K562 (cell line): ENCODE measurements at regions not wholly inside any gene's neighbourhood (a gene's known extent, or its start where the extent isn't known, plus 50 kb on each side); places are given as distances from the start of the nearest gene placed in this dataset.

Experiments
- ATAC-seq: fragments of 200-7000 bp; cut with Tn5 transposase; 3 replicates; pipeline ENCODE4 v1.9.1; 2020; ENCODE audit warnings: moderate library complexity
- BruUV-seq: library from RNA; stranded (reverse); fragments of 400-500 nt; replicated peaks from 2 replicates; lab custom pipeline; 2021; lab: Mats Ljungman, UMichigan
- CTCF ChIA-PET: fragments of 300-600 bp; formaldehyde crosslinking; extraction: SDS; loops from one replicate; lab custom pipeline; 2021; ENCODE audit warnings: low intra/inter-chr PET ratio; lab: Yijun Ruan, JAX
- POLR2A ChIA-PET: fragments of 300-600, 350-650 bp; sonication (Branson Sonifier 250); formaldehyde crosslinking; extraction: SDS; loops from one replicate; lab custom pipeline; 2021; ENCODE audit warnings: antibody characterized with exemption, inconsistent platforms; lab: Yijun Ruan, JAX
- DNase-seq, 4 experiments: peaks; one replicate each; pipeline versions ENCODE4 v3.0.0 to v3.0.0-alpha.2; 2011 to 2018; ENCODE audit warnings: low spot score in 3 of 4, mixed read lengths in 3 of 4; ENCODE audit errors: extremely low read depth in 1 of 4
- FAIRE-seq: peaks from 2 replicates; lab custom pipeline; 2011; peaks lifted over from hg19 to GRCh38; lab: Jason Lieb, UNC
- H2AFZ ChIP-seq: 2 replicates; pipeline ENCODE4 v1.6.0; 2011; ENCODE audit warnings: low read depth, low read length, control low read depth, inconsistent platforms
- H3K27ac ChIP-seq: fragments of 200-600 bp; 3 replicates; pipeline ENCODE4 v1.8.0; 2011; ENCODE audit warnings: low read depth, mild to moderate bottlenecking, control low read depth, inconsistent platforms, low read length, moderate library complexity, mixed read lengths; ENCODE audit errors: extremely low read depth
- H3K27me3 ChIP-seq, 2 experiments: fragments of 300-600 bp in 1 of 2; 2 replicates in 1 of 2; 3 replicates in 1 of 2; pipeline versions ENCODE4 v1.6.0 to v1.8.0; 2011; ENCODE audit warnings: inconsistent platforms in 2 of 2, low read length in 2 of 2, mild to moderate bottlenecking in 1 of 2, mixed read lengths in 1 of 2, moderate library complexity in 1 of 2; ENCODE audit not compliant: control insufficient read depth in 2 of 2, insufficient read depth in 2 of 2
- H3K36me3 ChIP-seq: fragments of 300-600 bp; 3 replicates; pipeline ENCODE4 v1.8.0; 2011; ENCODE audit warnings: mild to moderate bottlenecking, low read length, inconsistent platforms; ENCODE audit not compliant: control insufficient read depth, insufficient read depth
- H3K4me1 ChIP-seq, 2 experiments: fragments of 200-600 bp in 1 of 2; replicated peaks in 1 of 2; 2 replicates in 1 of 2; 3 replicates in 1 of 2; pipeline versions ENCODE4 v1.5.1 to v1.8.0; 2011; ENCODE audit warnings: inconsistent platforms in 2 of 2, low read length in 2 of 2, mild to moderate bottlenecking in 1 of 2, mixed read lengths in 1 of 2, moderate library complexity in 1 of 2; ENCODE audit not compliant: control insufficient read depth in 2 of 2, insufficient read depth in 2 of 2
- H3K4me2 ChIP-seq: 2 replicates; pipeline ENCODE4 v1.6.1; 2011; ENCODE audit warnings: low read length, control low read depth, inconsistent platforms, mixed read lengths; ENCODE audit not compliant: insufficient read depth
- H3K4me3 ChIP-seq: fragments of 200-600 bp; sonication (generic), shearing (Covaris generic); 2 replicates; pipeline ENCODE4 v1.5.1; 2016; ENCODE audit warnings: control low read depth, inconsistent platforms
- H3K79me2 ChIP-seq: fragments of 200-600 bp; 3 replicates; pipeline ENCODE4 v1.8.0; 2011; ENCODE audit warnings: low read length, inconsistent platforms; ENCODE audit not compliant: control insufficient read depth, insufficient read depth
- H3K9ac ChIP-seq, 2 experiments: 2 replicates each; pipeline versions ENCODE4 v1.6.0 to v1.6.1; 2011; ENCODE audit warnings: low read depth in 2 of 2, low read length in 2 of 2, control low read depth in 1 of 2, inconsistent platforms in 1 of 2, mild to moderate bottlenecking in 1 of 2, mixed read lengths in 1 of 2; ENCODE audit not compliant: insufficient read depth in 1 of 2
- H3K9me1 ChIP-seq: one replicate; pipeline ENCODE4 v1.6.0; 2011; ENCODE audit warnings: inconsistent platforms, mild to moderate bottlenecking, low read length, moderate library complexity; ENCODE audit not compliant: control insufficient read depth, insufficient read depth
- H3K9me3 ChIP-seq: replicated peaks from 2 replicates; pipeline ENCODE4 v1.5.1; 2011; ENCODE audit warnings: low read depth, low read length, inconsistent platforms; ENCODE audit not compliant: control insufficient read depth, insufficient read depth
- H4K20me1 ChIP-seq: replicated peaks from 2 replicates; pipeline ENCODE4 v1.6.1; 2011; ENCODE audit warnings: low read length, inconsistent platforms, mixed read lengths; ENCODE audit not compliant: control insufficient read depth, insufficient read depth
- DACH1 ChIP-seq: fragments of 450-650 bp; IDR thresholded peaks from 2 replicates; pipeline ENCODE4 v1.6.1; 2018; ENCODE audit not compliant: partially characterized antibody
- EP400 ChIP-seq: fragments of 450-650 bp; IDR thresholded peaks from 2 replicates; pipeline ENCODE4 v1.6.1; 2017; ENCODE audit warnings: antibody characterized with exemption, mild to moderate bottlenecking, moderate library complexity
- ESRRA ChIP-seq: fragments of 450-650 bp; IDR thresholded peaks from 2 replicates; pipeline ENCODE4 v1.6.1; 2014; ENCODE audit warnings: low read depth, mild to moderate bottlenecking, moderate library complexity, borderline replicate concordance
- FOXA3 ChIP-seq, 2 experiments: fragments of 450-650 bp in 1 of 2; sonication (generic) in 1 of 2; formaldehyde crosslinking; IDR thresholded peaks in 1 of 2; conservative IDR thresholded peaks in 1 of 2; 2 replicates each; pipeline versions ENCODE4 v1.4.0 to v1.8.0; 2020 to 2022; ENCODE audit warnings: mild to moderate bottlenecking in 2 of 2, missing genetic modification reagents in 1 of 2
- ILF3 ChIP-seq: fragments of 450-650 bp; IDR thresholded peaks from 2 replicates; pipeline ENCODE4 v1.6.1; 2018; ENCODE audit warnings: antibody characterized with exemption, mild to moderate bottlenecking, moderate library complexity, borderline replicate concordance
- KLF16 ChIP-seq: IDR thresholded peaks from 2 replicates; pipeline ENCODE4 v1.6.1; 2016; ENCODE audit warnings: antibody characterized with exemption
- RBM15 ChIP-seq: fragments of 200-400 bp; formaldehyde crosslinking; IDR thresholded peaks from 2 replicates; pipeline ENCODE4 v1.6.1; 2018; ENCODE audit warnings: mild to moderate bottlenecking, low read length, moderate library complexity; ENCODE audit not compliant: insufficient read depth
- SNIP1 ChIP-seq: fragments of 450-650 bp; IDR thresholded peaks from 2 replicates; pipeline ENCODE4 v1.7.1; 2017; ENCODE audit warnings: low read depth, mild to moderate bottlenecking
- ZC3H4 ChIP-seq: sonication (generic); formaldehyde crosslinking; IDR thresholded peaks from 2 replicates; pipeline ENCODE4 v1.9.0; 2021; ENCODE audit warnings: missing genetic modification reagents, borderline replicate concordance
- ZFX ChIP-seq: sonication (generic); formaldehyde crosslinking; IDR thresholded peaks from 2 replicates; pipeline ENCODE4 v1.8.0; 2022; ENCODE audit warnings: mild to moderate bottlenecking, missing genetic modification reagents, moderate library complexity
- WGBS: fragments of 100-300 bp; shearing (Covaris generic); methylation state at CpG from one replicate; pipeline ENCODE4 v1.1.6; 2016; ENCODE audit warnings: low coverage, mixed read lengths; ENCODE audit not compliant: insufficient coverage; ENCODE audit errors: missing lambda C conversion rate; 5-methylcytosine and 5-hydroxymethylcytosine counted together
- in situ Hi-C: fragments of 300-500 bp; cut with MboI; formaldehyde crosslinking; loops from 4 replicates; pipeline ENCODE4 v1.15.0; 2018; ENCODE audit warnings: inconsistent platforms, mixed read lengths
- intact Hi-C: fragments of 100-400 bp; cut with micrococcal nuclease; formaldehyde crosslinking; loops from 2 replicates; pipeline ENCODE4 v1.14.2; 2022
- TF ChIP-seq, protein P1 (sequence below): fragments of 450-650 bp; formaldehyde crosslinking; IDR thresholded peaks from 2 replicates; pipeline ENCODE4 v1.4.0; 2022; ENCODE audit warnings: missing genetic modification characterization
- TF ChIP-seq, protein P2 (sequence below): fragments of 450-650 bp; IDR thresholded peaks from 2 replicates; pipeline ENCODE4 v1.6.1; 2016; ENCODE audit warnings: mild to moderate bottlenecking
- TF ChIP-seq, protein P3 (sequence below), 2 experiments: IDR thresholded peaks in 1 of 2; conservative IDR thresholded peaks in 1 of 2; 2 replicates each; pipeline ENCODE4 v1.6.1; 2016; ENCODE audit warnings: low read depth in 2 of 2, mild to moderate bottlenecking in 1 of 2, missing compliant biosample characterization in 1 of 2, missing genetic modification characterization in 1 of 2, moderate library complexity in 1 of 2
- TF ChIP-seq, protein P4 (sequence below): fragments of 450-650 bp; formaldehyde crosslinking; IDR thresholded peaks from 2 replicates; pipeline ENCODE4 v1.4.0; 2020; ENCODE audit warnings: mild to moderate bottlenecking, moderate library complexity

DNA sequence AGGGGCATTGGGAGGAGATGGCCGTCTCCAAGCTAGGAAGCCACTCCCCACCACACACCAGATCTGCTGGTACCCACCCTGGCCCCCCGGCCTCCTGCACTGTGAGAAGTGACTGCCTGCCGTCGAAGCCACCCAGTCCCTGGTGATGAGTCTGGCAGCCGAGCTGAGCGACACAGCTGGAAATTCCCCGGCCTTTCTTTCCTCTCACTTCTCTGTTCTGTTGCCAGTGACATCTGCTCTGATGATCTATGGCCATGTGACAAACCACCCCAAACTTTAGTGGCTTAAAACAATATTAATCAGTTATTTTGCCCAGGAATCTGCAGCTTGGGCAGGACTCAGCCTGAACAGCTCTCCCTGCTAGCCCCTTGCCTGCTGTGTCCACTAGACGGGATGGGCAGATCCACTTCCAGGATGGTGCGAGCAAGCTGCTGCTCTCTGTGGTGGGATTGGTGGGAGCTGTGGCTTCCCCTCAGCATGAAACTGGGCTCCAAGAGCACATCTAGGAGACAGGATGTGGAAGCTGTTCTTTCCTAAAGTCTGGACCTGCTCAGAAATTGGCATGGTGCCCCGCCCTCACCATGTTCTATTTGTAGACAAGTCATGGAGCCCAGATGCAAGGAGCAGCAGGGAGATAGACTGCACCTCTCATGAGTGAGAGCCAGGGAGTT lies 211.2 kb downstream of the GADD45G start:
- H4K20me1 ChIP-seq: no peaks in the 10 kb centered on the region
- DNase-seq (no peak), ATAC-seq (no peak), FAIRE-seq (no peak)
- CTCF ChIA-PET: no interaction called here
- no peak overlapping the region for H3K9ac ChIP-seq
- H3K36me3 ChIP-seq: no peaks in the 10 kb centered on the region
- WGBS: 0% methylated on average over 6 of the region's 10 CpGs
- in situ Hi-C loops: no loop called here
- peaks cover 0 to 8% of the 10 kb centered on the region in 2 experiments; a peak in 1 of 5 replicates for H3K27me3 ChIP-seq
- no peak overlapping the region for H2AFZ ChIP-seq
- no peak overlapping the region for H3K27ac ChIP-seq
- H3K9me1 ChIP-seq: no peaks in the 10 kb centered on the region
- H3K79me2 ChIP-seq: no peaks in the 10 kb centered on the region
- POLR2A ChIA-PET: no interaction called here
- no peak overlapping the region for H3K4me2 ChIP-seq
- no peaks in the 10 kb centered on the region for H3K9me3 ChIP-seq
- no TSS peak for BruUV-seq
- no peak overlapping the region for H3K4me3 ChIP-seq
- H3K4me1 ChIP-seq: no peaks in the 10 kb centered on the region
- intact Hi-C loops: no loop called here
- TF ChIP-seq, protein P1, sequence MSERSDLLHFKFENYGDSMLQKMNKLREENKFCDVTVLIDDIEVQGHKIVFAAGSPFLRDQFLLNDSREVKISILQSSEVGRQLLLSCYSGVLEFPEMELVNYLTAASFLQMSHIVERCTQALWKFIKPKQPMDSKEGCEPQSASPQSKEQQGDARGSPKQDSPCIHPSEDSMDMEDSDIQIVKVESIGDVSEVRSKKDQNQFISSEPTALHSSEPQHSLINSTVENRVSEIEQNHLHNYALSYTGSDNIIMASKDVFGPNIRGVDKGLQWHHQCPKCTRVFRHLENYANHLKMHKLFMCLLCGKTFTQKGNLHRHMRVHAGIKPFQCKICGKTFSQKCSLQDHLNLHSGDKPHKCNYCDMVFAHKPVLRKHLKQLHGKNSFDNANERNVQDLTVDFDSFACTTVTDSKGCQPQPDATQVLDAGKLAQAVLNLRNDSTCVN (CRISPR knock-in tag): no peak
- TF ChIP-seq EP400 (no peak), RBM15 (no peak), ZC3H4 (CRISPR knock-in tag) (no peak), KLF16 (no peak), ESRRA (no peak), FOXA3 (CRISPR knock-in tag; conservative IDR thresholded peaks at IDR 0.05 in 1 of 2, IDR thresholded peaks at IDR 0.05 in 1 of 2) (no peak), ZFX (CRISPR knock-in tag) (no peak), SNIP1 (no peak), ILF3 (no peak), DACH1 (no peak)
- TF ChIP-seq, protein P2, sequence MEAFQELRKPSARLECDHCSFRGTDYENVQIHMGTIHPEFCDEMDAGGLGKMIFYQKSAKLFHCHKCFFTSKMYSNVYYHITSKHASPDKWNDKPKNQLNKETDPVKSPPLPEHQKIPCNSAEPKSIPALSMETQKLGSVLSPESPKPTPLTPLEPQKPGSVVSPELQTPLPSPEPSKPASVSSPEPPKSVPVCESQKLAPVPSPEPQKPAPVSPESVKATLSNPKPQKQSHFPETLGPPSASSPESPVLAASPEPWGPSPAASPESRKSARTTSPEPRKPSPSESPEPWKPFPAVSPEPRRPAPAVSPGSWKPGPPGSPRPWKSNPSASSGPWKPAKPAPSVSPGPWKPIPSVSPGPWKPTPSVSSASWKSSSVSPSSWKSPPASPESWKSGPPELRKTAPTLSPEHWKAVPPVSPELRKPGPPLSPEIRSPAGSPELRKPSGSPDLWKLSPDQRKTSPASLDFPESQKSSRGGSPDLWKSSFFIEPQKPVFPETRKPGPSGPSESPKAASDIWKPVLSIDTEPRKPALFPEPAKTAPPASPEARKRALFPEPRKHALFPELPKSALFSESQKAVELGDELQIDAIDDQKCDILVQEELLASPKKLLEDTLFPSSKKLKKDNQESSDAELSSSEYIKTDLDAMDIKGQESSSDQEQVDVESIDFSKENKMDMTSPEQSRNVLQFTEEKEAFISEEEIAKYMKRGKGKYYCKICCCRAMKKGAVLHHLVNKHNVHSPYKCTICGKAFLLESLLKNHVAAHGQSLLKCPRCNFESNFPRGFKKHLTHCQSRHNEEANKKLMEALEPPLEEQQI: no peak
- TF ChIP-seq, protein P3, sequence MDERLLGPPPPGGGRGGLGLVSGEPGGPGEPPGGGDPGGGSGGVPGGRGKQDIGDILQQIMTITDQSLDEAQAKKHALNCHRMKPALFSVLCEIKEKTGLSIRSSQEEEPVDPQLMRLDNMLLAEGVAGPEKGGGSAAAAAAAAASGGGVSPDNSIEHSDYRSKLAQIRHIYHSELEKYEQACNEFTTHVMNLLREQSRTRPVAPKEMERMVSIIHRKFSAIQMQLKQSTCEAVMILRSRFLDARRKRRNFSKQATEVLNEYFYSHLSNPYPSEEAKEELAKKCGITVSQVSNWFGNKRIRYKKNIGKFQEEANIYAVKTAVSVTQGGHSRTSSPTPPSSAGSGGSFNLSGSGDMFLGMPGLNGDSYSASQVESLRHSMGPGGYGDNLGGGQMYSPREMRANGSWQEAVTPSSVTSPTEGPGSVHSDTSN (CRISPR knock-in tag; IDR thresholded peaks at IDR 0.05; ENCODE audit: low read depth): no peak
- TF ChIP-seq, protein P3 (tag; conservative IDR thresholded peaks at IDR 0.05; ENCODE audit: low read depth): no peak
- TF ChIP-seq, protein P4, sequence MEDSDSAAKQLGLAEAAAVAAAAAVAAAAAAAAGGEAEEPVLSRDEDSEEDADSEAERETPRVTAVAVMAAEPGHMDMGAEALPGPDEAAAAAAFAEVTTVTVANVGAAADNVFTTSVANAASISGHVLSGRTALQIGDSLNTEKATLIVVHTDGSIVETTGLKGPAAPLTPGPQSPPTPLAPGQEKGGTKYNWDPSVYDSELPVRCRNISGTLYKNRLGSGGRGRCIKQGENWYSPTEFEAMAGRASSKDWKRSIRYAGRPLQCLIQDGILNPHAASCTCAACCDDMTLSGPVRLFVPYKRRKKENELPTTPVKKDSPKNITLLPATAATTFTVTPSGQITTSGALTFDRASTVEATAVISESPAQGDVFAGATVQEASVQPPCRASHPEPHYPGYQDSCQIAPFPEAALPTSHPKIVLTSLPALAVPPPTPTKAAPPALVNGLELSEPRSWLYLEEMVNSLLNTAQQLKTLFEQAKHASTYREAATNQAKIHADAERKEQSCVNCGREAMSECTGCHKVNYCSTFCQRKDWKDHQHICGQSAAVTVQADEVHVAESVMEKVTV (CRISPR knock-in tag): no peak
